VCaP (cell line): ENCODE measurements at regions not wholly inside any gene's neighbourhood (a gene's known extent, or its start where the extent isn't known, plus 50 kb on each side); places are given as distances from the start of the nearest gene placed in this dataset.

Experiments used
- H3K27ac ChIP-seq: fragments of 450-650 bp; 2 replicates; pipeline ENCODE4 v1.5.1; 2017
- CTCF ChIP-seq: fragments of 450-650 bp; conservative IDR thresholded peaks from 2 replicates; pipeline ENCODE4 v1.5.1; 2017; ENCODE audit warnings: mild to moderate bottlenecking, moderate library complexity

DNA sequence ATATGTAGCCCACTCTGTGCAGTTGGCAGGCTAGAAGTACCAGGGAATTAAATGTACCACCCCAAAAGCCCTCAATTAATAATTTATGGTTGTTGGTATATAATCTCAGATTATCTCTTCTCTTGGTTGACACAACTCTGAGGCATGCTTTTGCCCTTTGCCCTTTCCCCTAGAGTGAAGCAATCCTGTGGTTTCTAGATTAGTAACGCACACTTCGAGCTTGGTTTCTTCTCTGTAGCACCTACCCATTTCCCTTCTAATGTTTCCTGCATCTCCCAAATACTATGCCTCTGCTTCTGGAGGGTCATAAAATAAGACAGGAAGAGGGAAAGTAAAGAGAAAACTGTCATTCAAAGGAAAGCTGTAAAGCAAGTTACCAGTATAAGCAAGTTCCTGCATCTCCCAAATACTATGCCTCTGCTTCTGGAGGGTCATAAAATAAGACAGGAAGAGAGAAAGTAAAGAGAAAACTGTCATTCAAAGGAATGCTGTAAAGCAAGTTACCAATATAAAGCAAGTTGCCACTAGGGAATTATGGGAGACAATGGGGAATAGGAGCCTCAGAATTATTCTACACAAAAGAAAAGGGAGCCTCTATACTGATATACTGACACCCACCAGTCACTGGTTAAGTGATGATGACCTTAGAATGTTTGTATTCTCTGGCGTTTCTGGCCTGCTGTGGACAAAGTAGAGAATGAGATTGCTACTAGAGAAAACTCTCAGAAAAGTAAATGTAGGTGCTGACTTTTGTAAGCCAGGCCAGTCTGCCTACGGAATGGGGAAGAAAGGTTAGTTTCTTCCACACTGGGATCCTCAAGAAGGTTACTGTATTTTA is 862.6 kb upstream of the MAN1A1 start:
- no peak for TF ChIP-seq CTCF
- H3K27ac ChIP-seq: no peak overlapping the region

DNA sequence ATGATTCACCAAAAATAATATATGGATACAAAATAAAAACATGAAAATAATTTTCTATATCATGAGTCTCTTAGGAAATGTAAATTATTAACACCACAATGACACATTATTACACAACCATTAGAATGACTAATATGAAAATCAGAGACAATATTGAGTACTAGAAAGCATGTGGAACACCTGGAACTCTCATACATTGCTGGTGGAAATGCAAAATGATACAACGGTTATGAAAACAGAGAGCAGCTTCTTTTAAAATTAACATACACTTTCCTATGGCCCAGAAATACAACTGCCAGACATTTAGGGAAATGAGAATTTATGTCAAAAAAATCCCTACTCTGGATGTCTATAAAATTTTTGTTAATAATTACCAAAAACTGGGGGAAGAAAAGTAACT is 853.3 kb upstream of the MAN1A1 start:
- H3K27ac ChIP-seq: no peak overlapping the region
- TF ChIP-seq CTCF: no peak

DNA sequence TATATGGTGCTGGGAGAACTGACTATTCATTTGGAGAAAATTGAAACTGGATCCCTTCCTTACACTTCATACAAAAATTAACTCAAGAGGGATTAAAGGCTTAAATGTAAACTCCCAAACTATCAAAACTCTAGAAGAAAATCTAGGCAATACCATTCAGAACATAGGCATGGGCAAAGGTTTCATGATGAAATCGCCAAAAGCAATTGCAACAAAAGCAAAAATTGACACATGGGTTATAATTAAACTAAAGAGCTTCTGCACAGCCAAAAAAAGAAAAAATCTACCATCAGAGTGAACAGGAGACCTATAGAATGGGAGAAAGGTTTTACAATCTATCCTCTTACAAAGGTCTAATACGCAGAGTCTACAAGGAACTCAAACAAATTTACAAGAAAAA is 851.3 kb upstream of the MAN1A1 start:
- no peak for TF ChIP-seq CTCF
- H3K27ac ChIP-seq: no peak overlapping the region

DNA sequence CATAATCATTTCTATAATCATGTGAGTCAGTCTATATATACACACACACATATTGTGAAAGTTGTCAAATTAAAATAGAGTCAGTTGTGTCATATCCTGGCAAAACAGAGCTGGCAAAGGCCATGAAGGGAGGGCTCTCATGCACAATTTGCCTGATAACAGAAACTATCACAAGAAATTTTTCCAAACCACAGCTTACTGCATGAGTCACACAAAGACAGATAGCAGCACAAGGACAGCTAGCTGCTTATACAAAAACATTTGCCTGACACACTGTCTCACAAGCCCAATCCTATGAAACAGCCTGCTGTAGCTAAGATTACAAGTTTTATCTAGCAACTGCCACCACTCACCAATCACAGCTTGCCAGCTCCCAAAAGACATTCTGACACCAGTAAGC is 848.5 kb upstream of the MAN1A1 start:
- no peak for TF ChIP-seq CTCF

GRCh38 chr6:120186080-120186479 is 836.5 kb upstream of the MAN1A1 start:
- TF ChIP-seq CTCF: no peak

More for the DNA sequence above, 848.5 kb upstream of the MAN1A1 start:
- no peak overlapping the region for H3K27ac ChIP-seq

GRCh38 chr6:120173250-120173649 is 823.7 kb upstream of the MAN1A1 start:
- no peak for TF ChIP-seq CTCF

More at GRCh38 chr6:120186080-120186479, 836.5 kb upstream of the MAN1A1 start:
- no peak overlapping the region for H3K27ac ChIP-seq

GRCh38 chr6:120164531-120164930 is 815.0 kb upstream of the MAN1A1 start:
- no peak overlapping the region for H3K27ac ChIP-seq
- TF ChIP-seq CTCF: no peak

More at GRCh38 chr6:120173250-120173649, 823.7 kb upstream of the MAN1A1 start:
- H3K27ac ChIP-seq: no peak overlapping the region
